ENCODE measurements at regions not wholly inside any gene's neighbourhood (a gene's known extent, or its start where the extent isn't known, plus 50 kb on each side); places are given as distances from the start of the nearest gene placed in this dataset.

DNA sequence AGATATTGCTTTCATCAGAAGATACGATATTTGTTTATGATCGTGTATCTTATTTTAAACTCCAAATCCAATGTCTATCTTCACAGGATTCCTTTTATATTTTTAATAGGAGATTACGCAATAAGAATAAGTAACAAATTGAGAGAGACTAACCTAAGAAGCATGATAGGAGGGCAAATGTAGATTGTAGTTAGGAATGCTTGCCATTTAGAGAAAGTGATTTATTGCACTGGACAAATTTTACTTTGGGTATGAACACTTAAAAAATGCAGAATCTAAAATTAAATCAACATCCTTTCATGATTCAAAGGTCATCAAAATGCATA, 563.4 kb upstream of the POU3F3 start:
- TF ChIP-seq, protein P1, sequence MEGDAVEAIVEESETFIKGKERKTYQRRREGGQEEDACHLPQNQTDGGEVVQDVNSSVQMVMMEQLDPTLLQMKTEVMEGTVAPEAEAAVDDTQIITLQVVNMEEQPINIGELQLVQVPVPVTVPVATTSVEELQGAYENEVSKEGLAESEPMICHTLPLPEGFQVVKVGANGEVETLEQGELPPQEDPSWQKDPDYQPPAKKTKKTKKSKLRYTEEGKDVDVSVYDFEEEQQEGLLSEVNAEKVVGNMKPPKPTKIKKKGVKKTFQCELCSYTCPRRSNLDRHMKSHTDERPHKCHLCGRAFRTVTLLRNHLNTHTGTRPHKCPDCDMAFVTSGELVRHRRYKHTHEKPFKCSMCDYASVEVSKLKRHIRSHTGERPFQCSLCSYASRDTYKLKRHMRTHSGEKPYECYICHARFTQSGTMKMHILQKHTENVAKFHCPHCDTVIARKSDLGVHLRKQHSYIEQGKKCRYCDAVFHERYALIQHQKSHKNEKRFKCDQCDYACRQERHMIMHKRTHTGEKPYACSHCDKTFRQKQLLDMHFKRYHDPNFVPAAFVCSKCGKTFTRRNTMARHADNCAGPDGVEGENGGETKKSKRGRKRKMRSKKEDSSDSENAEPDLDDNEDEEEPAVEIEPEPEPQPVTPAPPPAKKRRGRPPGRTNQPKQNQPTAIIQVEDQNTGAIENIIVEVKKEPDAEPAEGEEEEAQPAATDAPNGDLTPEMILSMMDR (IDR thresholded peaks at IDR 0.05; ENCODE audit: low read depth, low read length, missing control alignments), result no peak
- no peak overlapping the region for H3K4me3 ChIP-seq (replicated peaks; ENCODE audit: low read depth, low read length)
- DNase-seq (ENCODE audit: extremely low read depth, low read depth), result no peak

DNA sequence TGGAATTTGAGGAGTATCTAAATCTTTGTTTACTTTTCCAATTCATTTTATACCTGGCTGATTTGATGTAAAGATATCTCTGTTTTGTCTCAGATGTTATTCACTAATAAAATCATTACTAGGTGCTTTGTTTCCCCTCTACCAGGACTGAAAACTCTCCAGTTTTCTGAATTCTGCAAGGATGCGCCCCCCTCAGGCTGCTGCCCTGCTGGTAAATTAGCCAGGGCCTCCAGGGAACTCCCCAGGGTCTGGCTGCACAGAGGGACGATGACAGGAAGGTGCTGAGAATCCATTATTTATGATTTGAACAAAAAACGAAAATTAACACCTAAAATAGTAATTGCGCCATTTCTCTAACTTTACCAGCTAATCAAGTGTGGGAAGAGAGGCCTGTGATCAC, 541.2 kb upstream of the POU3F3 start:
- DNase-seq (ENCODE audit: extremely low read depth, low read depth), result no peak
- no peak overlapping the region for H3K4me3 ChIP-seq (replicated peaks; ENCODE audit: low read depth, low read length)
- TF ChIP-seq, protein P1 (IDR thresholded peaks at IDR 0.05; ENCODE audit: low read depth, low read length, missing control alignments), result no peak

DNA sequence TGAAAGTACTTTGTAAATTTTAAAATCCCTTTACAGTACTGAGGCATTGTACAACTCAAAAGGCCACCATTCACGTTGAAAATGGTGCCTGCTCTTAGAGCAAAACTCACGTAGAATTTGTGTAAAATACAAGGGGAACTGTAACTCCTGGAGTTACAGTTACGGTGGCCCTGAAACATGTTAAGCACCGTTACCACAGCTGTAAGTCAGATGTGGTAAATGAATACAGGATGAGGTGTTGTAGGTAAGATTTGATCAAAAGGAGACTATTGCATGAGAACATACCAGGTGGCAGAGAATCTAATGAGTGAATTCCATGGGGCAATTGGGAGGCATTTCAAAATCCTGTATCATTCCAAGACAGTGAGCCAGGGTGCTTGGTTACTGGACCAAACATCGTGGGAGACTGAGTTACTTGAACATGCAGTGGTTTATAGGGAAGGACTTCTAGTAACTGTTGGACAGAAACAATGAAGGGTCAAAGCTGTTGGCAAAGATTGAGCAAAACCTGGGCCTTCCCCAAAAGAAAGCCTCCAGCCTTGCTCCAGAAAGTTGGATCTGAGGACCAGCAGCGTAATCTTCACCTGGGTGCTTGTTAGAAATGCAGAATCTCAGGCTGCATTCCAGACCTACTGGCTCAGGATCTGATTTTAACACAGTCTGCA, 535.8 kb upstream of the POU3F3 start:
- TF ChIP-seq, protein P1 (IDR thresholded peaks at IDR 0.05; ENCODE audit: low read depth, low read length, missing control alignments), result no peak
- no peak overlapping the region for H3K4me3 ChIP-seq (replicated peaks; ENCODE audit: low read depth, low read length)

DNA sequence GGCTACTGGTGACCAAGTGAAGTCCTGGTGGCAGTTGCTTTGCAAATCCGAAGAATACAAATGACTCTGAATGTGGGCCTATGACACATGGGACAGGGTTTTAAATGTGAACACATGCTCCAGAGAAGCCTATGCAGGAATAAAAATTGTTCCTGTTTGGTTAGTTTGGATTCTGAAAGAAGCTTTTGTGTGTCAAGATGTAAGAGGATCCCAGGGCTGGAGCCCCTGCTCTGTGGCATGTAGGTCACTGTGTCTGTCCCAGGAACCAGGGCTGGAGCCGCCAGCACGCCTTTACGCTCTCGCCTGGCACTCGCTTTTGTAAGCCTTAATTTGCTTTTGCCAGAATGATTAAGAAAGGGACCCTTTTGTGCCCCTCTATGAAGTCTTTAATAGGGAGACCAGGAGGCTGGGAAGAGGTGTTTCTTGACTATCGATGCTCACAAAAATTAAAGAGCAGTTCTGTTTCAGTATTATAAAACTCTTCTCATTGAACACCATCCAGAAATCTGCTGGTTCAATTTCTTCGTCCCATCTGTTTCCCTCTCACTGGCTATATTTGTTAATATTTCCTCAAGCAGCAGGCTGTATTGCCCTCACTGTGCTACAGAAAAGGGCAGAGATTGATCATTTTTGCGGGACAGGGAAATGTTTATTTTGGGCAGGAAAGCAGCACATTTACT, 532.7 kb upstream of the POU3F3 start:
- TF ChIP-seq, protein P1 (IDR thresholded peaks at IDR 0.05; ENCODE audit: low read depth, low read length, missing control alignments), result no peak
- DNase-seq (ENCODE audit: extremely low read depth, low read depth), result no peak
- no peak overlapping the region for H3K4me3 ChIP-seq (replicated peaks; ENCODE audit: low read depth, low read length)

More for the DNA sequence above, 535.8 kb upstream of the POU3F3 start:
- DNase-seq (ENCODE audit: extremely low read depth, low read depth), result no peak

DNA sequence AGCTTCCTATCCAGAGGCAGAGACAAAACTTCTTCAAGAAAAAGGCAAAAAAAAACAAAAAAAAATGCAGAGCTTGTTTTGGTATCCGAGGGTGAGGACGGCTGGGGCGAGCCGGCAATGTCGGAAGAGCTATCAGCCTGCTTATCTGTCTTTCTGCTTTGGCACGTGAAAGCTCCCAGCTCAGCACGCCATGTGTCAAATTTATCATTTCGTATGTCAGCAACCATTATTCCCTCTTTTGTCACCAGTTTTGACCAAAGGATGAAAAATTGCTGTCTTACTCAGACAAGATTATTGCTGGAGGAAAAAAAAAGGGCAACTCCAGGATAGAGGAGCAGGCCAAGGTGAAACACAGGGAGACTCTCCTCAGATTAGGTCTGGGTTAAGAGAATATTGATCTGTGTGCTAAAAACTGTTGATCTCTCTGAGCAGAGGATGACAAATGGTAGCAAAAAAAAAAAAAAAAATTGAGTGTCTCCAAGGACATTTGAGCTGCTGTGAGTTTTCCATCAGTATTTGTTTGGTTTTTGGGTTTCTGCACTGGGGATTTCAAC, 532.0 kb upstream of the POU3F3 start:
- TF ChIP-seq, protein P1 (IDR thresholded peaks at IDR 0.05; ENCODE audit: low read depth, low read length, missing control alignments), result no peak
- no peak overlapping the region for H3K4me3 ChIP-seq (replicated peaks; ENCODE audit: low read depth, low read length)
- no peak for DNase-seq (ENCODE audit: extremely low read depth, low read depth)

DNA sequence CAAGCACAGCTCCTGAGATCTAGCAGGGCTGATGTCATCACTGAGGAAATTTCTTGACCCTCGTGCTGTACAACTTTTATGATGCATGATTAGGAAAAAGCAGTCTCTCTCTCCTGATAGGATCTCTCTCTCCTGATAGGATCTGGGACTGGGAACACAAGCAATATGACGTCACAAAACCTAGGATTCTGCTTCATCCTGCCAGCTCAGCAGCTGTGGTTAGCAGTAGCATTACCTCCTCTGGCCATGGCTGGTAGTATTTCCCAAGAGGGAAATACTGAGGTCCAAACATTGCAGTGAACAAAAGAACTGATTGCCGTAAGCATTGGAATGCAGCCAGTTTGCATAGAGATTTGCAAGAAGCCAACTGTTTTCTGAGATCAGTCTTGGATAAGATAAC, 521.2 kb upstream of the POU3F3 start:
- DNase-seq (ENCODE audit: extremely low read depth, low read depth), result no peak
- H3K4me3 ChIP-seq (replicated peaks; ENCODE audit: low read depth, low read length), result no peak overlapping the region
- TF ChIP-seq, protein P1 (IDR thresholded peaks at IDR 0.05; ENCODE audit: low read depth, low read length, missing control alignments), result no peak

Measured in HFF-Myc (cell line).